K562 (cell line): ENCODE measurements at regions not wholly inside any gene's neighbourhood (a gene's known extent, or its start where the extent isn't known, plus 50 kb on each side); places are given as distances from the start of the nearest gene placed in this dataset.

Experiments used
- AFF4 ChIP-seq: sonication (generic); formaldehyde crosslinking; IDR thresholded peaks from 2 replicates; pipeline ENCODE4 v1.8.0; 2023; ENCODE audit warnings: mild to moderate bottlenecking, missing genetic modification reagents
- IRF1 ChIP-seq: sonication (generic); formaldehyde crosslinking; IDR thresholded peaks from 2 replicates; pipeline ENCODE4 v1.8.0; 2022; ENCODE audit warnings: missing genetic modification reagents, mild to moderate bottlenecking, borderline replicate concordance
- MBD2 ChIP-seq: sonication (generic); IDR thresholded peaks from 2 replicates; pipeline ENCODE4 v1.6.1; 2016; ENCODE audit warnings: low read depth, borderline replicate concordance
- PBX2 ChIP-seq, 2 experiments: IDR thresholded peaks in 1 of 2; conservative IDR thresholded peaks in 1 of 2; 2 replicates each; pipeline ENCODE4 v1.6.1; 2016; ENCODE audit warnings: low read depth in 2 of 2, mild to moderate bottlenecking in 1 of 2, missing compliant biosample characterization in 1 of 2, missing genetic modification characterization in 1 of 2, moderate library complexity in 1 of 2
- RNF219 ChIP-seq: fragments of 250-450 bp; sonication (Bioruptor Pico); IDR thresholded peaks from 2 replicates; pipeline ENCODE4 v1.5.0; 2022; ENCODE audit warnings: mild to moderate bottlenecking
- SNIP1 ChIP-seq: fragments of 450-650 bp; IDR thresholded peaks from 2 replicates; pipeline ENCODE4 v1.7.1; 2017; ENCODE audit warnings: low read depth, mild to moderate bottlenecking
- ZKSCAN1 ChIP-seq: fragments of 150-350 bp; IDR thresholded peaks from 2 replicates; pipeline ENCODE4 v1.6.1; 2016; ENCODE audit warnings: low read depth, low read length
- ZNF121 ChIP-seq: sonication (generic); formaldehyde crosslinking; conservative IDR thresholded peaks from 2 replicates; pipeline ENCODE4 v1.8.0; 2022; ENCODE audit warnings: missing genetic modification reagents
- ZNF280A ChIP-seq: fragments of 450-650 bp; IDR thresholded peaks from 2 replicates; pipeline ENCODE4 v1.6.1; 2018; ENCODE audit warnings: mild to moderate bottlenecking, low read depth; ENCODE audit not compliant: partially characterized antibody
- ZNF512 ChIP-seq: IDR thresholded peaks from 2 replicates; pipeline ENCODE4 v1.6.1; 2016; ENCODE audit warnings: missing genetic modification characterization, missing compliant biosample characterization

- TF ChIP-seq PBX2 (CRISPR knock-in tag; IDR thresholded peaks at IDR 0.05; ENCODE audit: low read depth), result no peak
- no peak for TF ChIP-seq PBX2 (tag; conservative IDR thresholded peaks at IDR 0.05; ENCODE audit: low read depth)
- TF ChIP-seq ZNF512 (tag), result no peak
- TF ChIP-seq IRF1 (CRISPR knock-in tag), result no peak
- no peak for TF ChIP-seq SNIP1
- no peak for TF ChIP-seq ZKSCAN1
- TF ChIP-seq ZNF280A, result no peak
- TF ChIP-seq RNF219 (CRISPR knock-in tag), result no peak
- no peak for TF ChIP-seq AFF4 (CRISPR knock-in tag)
- no peak for TF ChIP-seq ZNF121 (CRISPR knock-in tag)
- no peak for TF ChIP-seq MBD2
Measured at GRCh38 chr2:167616997-167617396, 630.4 kb downstream of the STK39 start (continued).
